ENCODE measurements at regions not wholly inside any gene's neighbourhood (a gene's known extent, or its start where the extent isn't known, plus 50 kb on each side); places are given as distances from the start of the nearest gene placed in this dataset.
"Not testable (repeated sequence)": the region's sequence is repeated elsewhere in the genome, so short reads cannot be mapped to it uniquely, and the experiment has no call there.

DNA sequence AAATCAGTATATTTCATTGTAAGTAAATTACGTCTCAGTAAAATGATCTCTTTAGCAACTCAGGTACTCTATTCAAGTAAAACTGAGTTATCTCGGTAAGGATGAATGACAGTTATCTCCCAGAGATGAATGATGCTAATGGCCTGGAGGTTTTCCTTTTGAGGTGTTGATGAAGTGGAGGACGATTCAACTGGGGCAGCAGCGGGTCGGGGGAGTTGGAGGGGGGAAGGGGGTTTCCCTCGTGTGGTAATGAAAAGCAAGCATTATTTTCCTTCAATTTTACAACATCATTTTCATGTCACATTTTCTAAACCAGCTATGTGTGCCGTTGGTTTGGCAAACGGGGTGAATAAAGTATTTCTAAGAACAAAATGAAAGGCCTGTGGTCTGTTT, 92.4 kb upstream of the ATXN3L start:
- Mint-ChIP-seq H3K4me1 (peaks cover 11% of the 10 kb centered on the region), H3K27me3 (ENCODE audit: low read depth) (no peaks in the 10 kb centered on the region), H3K27ac (no peak overlapping the region), H3K9me3 (peaks cover 37% of the 10 kb centered on the region), H3K36me3 (ENCODE audit: low read depth) (no peaks in the 10 kb centered on the region), H3K4me3 (no peak overlapping the region)
- TF ChIP-seq, protein P1, sequence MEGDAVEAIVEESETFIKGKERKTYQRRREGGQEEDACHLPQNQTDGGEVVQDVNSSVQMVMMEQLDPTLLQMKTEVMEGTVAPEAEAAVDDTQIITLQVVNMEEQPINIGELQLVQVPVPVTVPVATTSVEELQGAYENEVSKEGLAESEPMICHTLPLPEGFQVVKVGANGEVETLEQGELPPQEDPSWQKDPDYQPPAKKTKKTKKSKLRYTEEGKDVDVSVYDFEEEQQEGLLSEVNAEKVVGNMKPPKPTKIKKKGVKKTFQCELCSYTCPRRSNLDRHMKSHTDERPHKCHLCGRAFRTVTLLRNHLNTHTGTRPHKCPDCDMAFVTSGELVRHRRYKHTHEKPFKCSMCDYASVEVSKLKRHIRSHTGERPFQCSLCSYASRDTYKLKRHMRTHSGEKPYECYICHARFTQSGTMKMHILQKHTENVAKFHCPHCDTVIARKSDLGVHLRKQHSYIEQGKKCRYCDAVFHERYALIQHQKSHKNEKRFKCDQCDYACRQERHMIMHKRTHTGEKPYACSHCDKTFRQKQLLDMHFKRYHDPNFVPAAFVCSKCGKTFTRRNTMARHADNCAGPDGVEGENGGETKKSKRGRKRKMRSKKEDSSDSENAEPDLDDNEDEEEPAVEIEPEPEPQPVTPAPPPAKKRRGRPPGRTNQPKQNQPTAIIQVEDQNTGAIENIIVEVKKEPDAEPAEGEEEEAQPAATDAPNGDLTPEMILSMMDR (IDR thresholded peaks at IDR 0.05; ENCODE audit: unreplicated experiment in 3 of 3): no peak

DNA sequence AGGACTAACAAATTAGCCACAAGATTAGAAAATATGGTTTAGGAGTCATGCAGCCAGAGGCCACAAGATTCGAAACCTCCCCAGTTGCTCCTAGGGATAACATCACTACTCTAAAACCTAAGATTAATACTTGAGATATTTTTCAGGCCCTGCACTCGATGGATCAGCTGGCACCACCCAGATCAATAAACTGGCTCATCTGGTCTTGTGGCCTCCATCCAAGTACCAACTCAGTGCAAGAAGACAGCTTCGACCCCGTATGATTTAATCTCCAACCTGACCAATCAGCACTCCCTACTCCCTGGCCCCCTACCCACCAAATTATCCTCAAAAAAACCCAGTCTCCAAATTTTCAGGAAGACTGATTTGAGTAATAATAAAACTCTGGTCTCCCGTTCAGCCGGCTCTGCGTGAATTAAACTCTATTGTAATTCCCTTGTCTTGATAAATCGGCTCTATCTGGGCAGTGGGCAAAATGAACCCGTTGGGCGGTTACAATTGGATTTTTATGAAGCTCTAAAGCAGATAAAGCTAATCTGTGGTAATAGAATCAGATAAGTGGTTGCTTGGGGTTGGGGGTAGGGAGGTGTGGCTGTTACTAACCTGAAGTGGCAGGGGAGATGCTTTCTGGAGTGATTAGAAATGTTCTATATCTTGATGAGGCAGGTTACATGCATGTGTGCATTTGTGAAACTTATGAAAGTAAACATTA, 91.8 kb upstream of the ATXN3L start:
- Mint-ChIP-seq H3K4me3 (no peak overlapping the region), H3K27me3 (ENCODE audit: low read depth) (no peaks in the 10 kb centered on the region), H3K4me1 (peaks cover 11% of the 10 kb centered on the region), H3K36me3 (ENCODE audit: low read depth) (no peaks in the 10 kb centered on the region), H3K27ac (no peak overlapping the region), H3K9me3 (peaks cover 42% of the 10 kb centered on the region)
- TF ChIP-seq, protein P1 (IDR thresholded peaks at IDR 0.05; ENCODE audit: unreplicated experiment in 3 of 3): no peak

DNA sequence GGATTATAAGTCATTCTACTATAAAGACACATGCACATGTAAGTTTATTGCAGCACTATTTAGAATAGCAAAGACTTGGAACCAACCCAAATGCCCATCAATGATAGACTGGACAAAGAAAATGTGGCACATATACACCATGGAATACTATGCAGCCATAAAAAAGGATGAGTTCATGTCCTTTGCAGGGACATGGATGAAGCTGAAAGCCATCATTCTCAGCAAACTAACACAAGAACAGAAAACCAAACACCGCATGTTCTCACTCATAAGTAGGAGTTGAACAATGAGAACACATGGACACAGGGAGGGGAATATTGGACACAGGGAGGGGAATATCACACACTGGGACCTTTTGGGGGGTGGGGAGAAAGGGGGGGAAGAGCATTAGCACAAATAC, 88.7 kb upstream of the ATXN3L start:
- H3K36me3 Mint-ChIP-seq (ENCODE audit: low read depth); H3K4me3 Mint-ChIP-seq; H3K4me1 Mint-ChIP-seq; H3K27ac Mint-ChIP-seq; H3K27me3 Mint-ChIP-seq (ENCODE audit: low read depth): not testable (repeated sequence)
- peaks cover 50% of the 10 kb centered on the region for H3K9me3 Mint-ChIP-seq

DNA sequence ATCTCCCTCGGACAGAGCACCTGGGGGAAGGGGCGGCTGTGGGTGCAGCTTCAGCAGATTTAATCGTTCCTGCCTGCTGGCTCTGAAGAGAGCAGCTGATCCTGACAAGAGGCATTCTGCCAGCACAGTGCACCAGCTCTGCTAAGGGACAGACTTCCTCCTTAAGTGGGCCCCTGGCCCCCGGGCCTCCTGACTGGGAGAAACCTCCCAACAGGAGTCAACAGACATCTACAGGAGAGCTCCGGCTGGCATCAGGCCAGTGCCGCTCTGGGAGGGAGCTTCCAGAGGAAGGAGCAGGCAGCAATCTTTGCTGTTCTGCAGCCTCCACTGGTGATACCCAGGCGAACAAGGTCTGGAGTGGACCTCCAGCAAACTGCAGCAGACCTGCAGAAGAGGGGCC, 84.9 kb upstream of the ATXN3L start:
- peaks cover 44% of the 10 kb centered on the region for H3K9me3 Mint-ChIP-seq
- peaks cover 12% of the 10 kb centered on the region for H3K4me1 Mint-ChIP-seq
- H3K27ac Mint-ChIP-seq; H3K4me3 Mint-ChIP-seq; H3K27me3 Mint-ChIP-seq (ENCODE audit: low read depth); H3K36me3 Mint-ChIP-seq (ENCODE audit: low read depth): not testable (repeated sequence)

DNA sequence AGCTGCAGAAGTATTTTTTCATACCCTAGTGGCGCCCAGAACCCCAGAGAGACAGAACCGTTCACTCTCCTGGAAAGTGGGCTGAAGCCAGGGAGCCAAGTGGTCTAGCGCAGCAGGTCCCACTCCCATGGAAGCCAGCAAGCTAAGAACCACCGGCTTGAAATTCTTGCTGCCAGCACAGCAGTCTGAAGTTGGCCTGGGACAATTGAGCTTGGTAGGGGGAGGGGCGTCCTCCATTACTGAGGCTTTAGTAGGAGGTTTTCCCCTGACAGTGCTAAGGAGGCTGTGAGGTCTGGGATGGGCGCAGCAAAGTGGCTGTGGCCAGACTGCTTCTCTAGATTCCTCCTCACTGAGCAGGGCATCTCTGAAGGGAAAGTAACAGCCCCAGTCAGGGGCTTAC, 84.5 kb upstream of the ATXN3L start:
- TF ChIP-seq, protein P1 (IDR thresholded peaks at IDR 0.05; ENCODE audit: unreplicated experiment in 3 of 3): no peak
- H3K27me3 Mint-ChIP-seq (ENCODE audit: low read depth): no peaks in the 10 kb centered on the region
- H3K27ac Mint-ChIP-seq: no peak overlapping the region
- H3K36me3 Mint-ChIP-seq (ENCODE audit: low read depth): no peaks in the 10 kb centered on the region
- peaks cover 12% of the 10 kb centered on the region for H3K4me1 Mint-ChIP-seq
- peaks cover 41% of the 10 kb centered on the region for H3K9me3 Mint-ChIP-seq
- no peak overlapping the region for H3K4me3 Mint-ChIP-seq

DNA sequence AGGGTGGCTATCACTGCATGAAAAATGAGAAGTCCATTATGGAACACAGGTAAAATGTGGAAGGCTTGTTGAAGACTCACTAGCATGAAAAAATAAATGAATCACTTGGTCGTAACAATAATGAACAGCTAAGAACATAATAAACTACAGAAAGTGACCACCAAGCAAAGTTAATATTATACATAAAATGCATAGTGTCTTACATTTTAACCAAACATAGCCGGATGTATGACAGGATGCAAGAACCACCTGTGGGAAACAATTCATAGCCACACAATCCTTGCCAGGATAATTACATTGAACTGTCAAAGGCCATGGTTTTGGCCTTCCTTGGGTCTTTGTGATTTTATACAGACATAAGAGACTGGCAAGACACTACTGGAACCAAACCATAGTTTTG, 81.9 kb upstream of the ATXN3L start:
- Mint-ChIP-seq H3K27me3 (ENCODE audit: low read depth) (no peaks in the 10 kb centered on the region), H3K4me3 (no peak overlapping the region), H3K27ac (no peak overlapping the region), H3K4me1 (peaks cover 34% of the 10 kb centered on the region), H3K36me3 (ENCODE audit: low read depth) (no peaks in the 10 kb centered on the region), H3K9me3 (peaks cover 24% of the 10 kb centered on the region)
- TF ChIP-seq, protein P1 (IDR thresholded peaks at IDR 0.05; ENCODE audit: unreplicated experiment in 3 of 3): no peak

DNA sequence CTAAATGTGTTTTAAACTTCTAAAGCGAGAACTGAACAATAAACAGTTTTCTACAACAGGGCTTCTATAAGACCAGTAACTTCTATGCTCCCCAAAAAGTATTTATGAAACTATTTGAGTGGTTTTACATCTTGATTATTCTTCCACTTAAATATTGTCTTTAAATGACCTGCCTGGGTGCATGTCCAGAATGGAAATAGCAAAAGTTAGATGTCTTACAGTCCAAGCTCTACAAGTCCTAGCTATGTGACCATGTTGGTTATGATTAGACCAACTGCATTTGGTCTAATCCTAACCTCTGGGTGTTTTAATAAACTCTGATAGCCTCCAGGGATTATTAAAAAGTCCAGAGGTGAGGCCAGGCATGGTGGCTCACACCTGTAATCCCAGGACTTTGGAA, 79.0 kb upstream of the ATXN3L start:
- TF ChIP-seq, protein P1 (IDR thresholded peaks at IDR 0.05; ENCODE audit: unreplicated experiment in 3 of 3): no peak
- H3K4me3 Mint-ChIP-seq: no peak overlapping the region
- H3K27me3 Mint-ChIP-seq (ENCODE audit: low read depth): no peaks in the 10 kb centered on the region
- peaks cover 15% of the 10 kb centered on the region for H3K9me3 Mint-ChIP-seq
- H3K4me1 Mint-ChIP-seq: peaks cover 47% of the 10 kb centered on the region
- H3K27ac Mint-ChIP-seq: peak overlapping the region; percentile 74 to 96 (median 84)
- H3K36me3 Mint-ChIP-seq (ENCODE audit: low read depth): no peaks in the 10 kb centered on the region

Data from nephron (organoid).